ENCODE measurements at regions not wholly inside any gene's neighbourhood (a gene's known extent, or its start where the extent isn't known, plus 50 kb on each side); places are given as distances from the start of the nearest gene placed in this dataset.

- in situ Hi-C loops (cut with HindIII; ENCODE audit: low pct_ligation_motif_present, low sequenced_read_pairs): no loop called here
- Histone ChIP-seq H3K27ac (no peak overlapping the region), H3K36me3 (replicated peaks) (no peaks in the 10 kb centered on the region), H3K4me3 (ENCODE audit: low read depth, low read length) (no peak overlapping the region), H3K27me3 (replicated peaks) (no peaks in the 10 kb centered on the region)
- DNase-seq: no peak
- TF ChIP-seq CTCF (IDR thresholded peaks at IDR 0.05; ENCODE audit: low read depth, low read length, missing control alignments): no peak
Measured at GRCh38 chr5:75965292-75965691, 117.9 kb upstream of the SV2C start.

GRCh38 chr5:75964008-75964407, 119.2 kb upstream of the SV2C start:
- H3K4me3 ChIP-seq (ENCODE audit: low read depth, low read length): no peak overlapping the region
- in situ Hi-C loops (cut with HindIII; ENCODE audit: low pct_ligation_motif_present, low sequenced_read_pairs): no loop called here
- no peak for TF ChIP-seq CTCF (IDR thresholded peaks at IDR 0.05; ENCODE audit: low read depth, low read length, missing control alignments)

GRCh38 chr5:75963554-75963953, 119.6 kb upstream of the SV2C start:
- in situ Hi-C loops (cut with HindIII; ENCODE audit: low pct_ligation_motif_present, low sequenced_read_pairs): no loop called here
- no peak for DNase-seq
- no peak overlapping the region for H3K27ac ChIP-seq
- H3K36me3 ChIP-seq (replicated peaks): no peaks in the 10 kb centered on the region
- no peak for TF ChIP-seq CTCF (IDR thresholded peaks at IDR 0.05; ENCODE audit: low read depth, low read length, missing control alignments)
- H3K4me3 ChIP-seq (ENCODE audit: low read depth, low read length): no peak overlapping the region
- no peaks in the 10 kb centered on the region for H3K27me3 ChIP-seq (replicated peaks)

More at GRCh38 chr5:75964008-75964407, 119.2 kb upstream of the SV2C start:
- H3K36me3 ChIP-seq (replicated peaks): no peaks in the 10 kb centered on the region
- H3K27me3 ChIP-seq (replicated peaks): no peaks in the 10 kb centered on the region
- DNase-seq: no peak
- H3K27ac ChIP-seq: no peak overlapping the region

GRCh38 chr5:75961818-75962217, 121.4 kb upstream of the SV2C start:
- Histone ChIP-seq H3K36me3 (replicated peaks) (no peaks in the 10 kb centered on the region), H3K27ac (no peak overlapping the region), H3K4me3 (ENCODE audit: low read depth, low read length) (no peak overlapping the region), H3K27me3 (replicated peaks) (no peaks in the 10 kb centered on the region)
- in situ Hi-C loops (cut with HindIII; ENCODE audit: low pct_ligation_motif_present, low sequenced_read_pairs): no loop called here
- TF ChIP-seq CTCF (IDR thresholded peaks at IDR 0.05; ENCODE audit: low read depth, low read length, missing control alignments): no peak
- no peak for DNase-seq

GRCh38 chr5:75960129-75960528, 123.1 kb upstream of the SV2C start:
- Histone ChIP-seq H3K4me3 (ENCODE audit: low read depth, low read length) (no peak overlapping the region), H3K27me3 (replicated peaks) (no peaks in the 10 kb centered on the region), H3K27ac (no peak overlapping the region), H3K36me3 (replicated peaks) (no peaks in the 10 kb centered on the region)
- in situ Hi-C loops (cut with HindIII; ENCODE audit: low pct_ligation_motif_present, low sequenced_read_pairs): no loop called here
- no peak for DNase-seq
- TF ChIP-seq CTCF (IDR thresholded peaks at IDR 0.05; ENCODE audit: low read depth, low read length, missing control alignments): no peak

- in situ Hi-C loops (cut with HindIII; ENCODE audit: low pct_ligation_motif_present, low sequenced_read_pairs): no loop called here
- H3K36me3 ChIP-seq (replicated peaks): no peaks in the 10 kb centered on the region
- no peak for TF ChIP-seq CTCF (IDR thresholded peaks at IDR 0.05; ENCODE audit: low read depth, low read length, missing control alignments)
- H3K4me3 ChIP-seq (ENCODE audit: low read depth, low read length): no peak overlapping the region
- H3K27ac ChIP-seq: no peak overlapping the region
- DNase-seq: no peak
- H3K27me3 ChIP-seq (replicated peaks): no peaks in the 10 kb centered on the region
Measured at GRCh38 chr5:75952963-75953362, 130.2 kb upstream of the SV2C start.
